Lower leg skin (tissue), 3 donors: ENCODE measurements at regions not wholly inside any gene's neighbourhood (a gene's known extent, or its start where the extent isn't known, plus 50 kb on each side); places are given as distances from the start of the nearest gene placed in this dataset.

Experiments
- CTCF ChIP-seq, 3 donors: fragments of 450-650 bp; IDR thresholded peaks; one replicate each; pipeline ENCODE4 v1.5.1; 2016; ENCODE audit warnings: antibody characterized with exemption in 3 of 3, mild to moderate bottlenecking in 3 of 3, moderate library complexity in 2 of 3
- POLR2A ChIP-seq, 2 donors: fragments of 450-650 bp; IDR thresholded peaks; one replicate each; pipeline ENCODE4 v1.6.1; 2016 to 2017; ENCODE audit warnings: antibody characterized with exemption in 2 of 2, mild to moderate bottlenecking in 1 of 2, moderate library complexity in 1 of 2

- TF ChIP-seq CTCF (IDR thresholded peaks at IDR 0.05) (no peak), POLR2A (IDR thresholded peaks at IDR 0.05) (no peak)
Observed at GRCh38 chr2:189249171-189249570, 69.6 kb upstream of the COL5A2 start.
